Stimulated activated CD8-positive, alpha-beta memory T cell treated with anti-CD3 and anti-CD28 coated beads, Interleukin-7, amount 100 ng/mL, for 1 hour (primary cell): ENCODE measurements at regions not wholly inside any gene's neighbourhood (a gene's known extent, or its start where the extent isn't known, plus 50 kb on each side); places are given as distances from the start of the nearest gene placed in this dataset.
"Not testable (repeated sequence)": the region's sequence is repeated elsewhere in the genome, so short reads cannot be mapped to it uniquely, and the experiment has no call there.

Source experiments
- DNase-seq, 2 donors: peaks; one replicate each; pipeline ENCODE4 v3.0.0-alpha.2; 2020; ENCODE audit warnings: low read depth in 2 of 2

DNA sequence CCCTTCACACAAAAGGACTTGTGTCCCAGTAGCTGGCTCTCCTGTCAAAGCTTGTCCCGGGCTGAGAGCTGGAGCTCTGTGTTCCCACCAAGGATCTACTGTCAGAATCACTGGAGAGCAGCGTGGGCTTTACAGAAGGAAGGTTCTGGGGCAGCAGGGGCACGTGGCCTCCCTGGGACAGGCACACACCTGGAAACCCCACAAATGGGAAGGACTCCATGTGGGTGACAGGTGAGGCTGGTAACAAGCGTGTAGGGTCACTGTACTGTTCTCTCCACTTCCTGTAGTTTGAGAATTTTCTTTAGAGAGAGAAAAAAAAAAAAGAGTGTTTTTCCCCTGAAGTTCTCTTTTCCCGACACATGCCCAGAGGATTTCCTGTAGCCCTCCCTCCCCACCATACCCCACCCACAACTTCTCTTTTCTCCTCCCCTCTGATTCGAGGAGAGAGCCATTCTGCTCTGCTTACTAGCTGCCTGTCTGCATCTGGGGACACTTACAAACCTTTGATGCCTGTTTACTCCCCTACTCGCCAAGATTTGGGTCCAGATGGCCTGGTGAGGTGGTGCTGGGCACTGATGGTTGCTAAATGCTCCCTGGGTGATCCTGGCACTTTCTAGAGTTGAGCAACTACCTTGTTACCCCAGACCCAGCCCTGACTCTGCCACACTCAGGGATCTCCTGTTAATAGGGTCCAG, 84.1 kb upstream of the SIRPA start:
- DNase-seq: no peak

DNA sequence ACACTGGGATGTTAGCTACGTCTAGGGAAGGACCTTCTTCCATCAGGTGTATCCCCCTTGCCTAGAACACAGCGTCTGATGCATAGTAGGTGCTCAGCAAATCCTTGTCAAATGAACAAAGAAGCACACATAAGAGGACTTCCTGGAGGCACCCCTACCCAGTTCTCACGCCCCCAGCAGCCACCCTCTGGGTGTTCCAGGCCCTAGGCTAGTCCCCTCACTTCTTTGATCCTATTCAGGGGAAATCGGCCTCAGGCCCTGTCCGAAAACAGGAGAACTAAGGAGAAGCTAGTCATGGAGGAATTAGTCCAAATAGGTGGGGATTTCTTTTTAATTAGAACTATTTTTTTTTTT, 84.7 kb upstream of the SIRPA start:
- DNase-seq: no peak

DNA sequence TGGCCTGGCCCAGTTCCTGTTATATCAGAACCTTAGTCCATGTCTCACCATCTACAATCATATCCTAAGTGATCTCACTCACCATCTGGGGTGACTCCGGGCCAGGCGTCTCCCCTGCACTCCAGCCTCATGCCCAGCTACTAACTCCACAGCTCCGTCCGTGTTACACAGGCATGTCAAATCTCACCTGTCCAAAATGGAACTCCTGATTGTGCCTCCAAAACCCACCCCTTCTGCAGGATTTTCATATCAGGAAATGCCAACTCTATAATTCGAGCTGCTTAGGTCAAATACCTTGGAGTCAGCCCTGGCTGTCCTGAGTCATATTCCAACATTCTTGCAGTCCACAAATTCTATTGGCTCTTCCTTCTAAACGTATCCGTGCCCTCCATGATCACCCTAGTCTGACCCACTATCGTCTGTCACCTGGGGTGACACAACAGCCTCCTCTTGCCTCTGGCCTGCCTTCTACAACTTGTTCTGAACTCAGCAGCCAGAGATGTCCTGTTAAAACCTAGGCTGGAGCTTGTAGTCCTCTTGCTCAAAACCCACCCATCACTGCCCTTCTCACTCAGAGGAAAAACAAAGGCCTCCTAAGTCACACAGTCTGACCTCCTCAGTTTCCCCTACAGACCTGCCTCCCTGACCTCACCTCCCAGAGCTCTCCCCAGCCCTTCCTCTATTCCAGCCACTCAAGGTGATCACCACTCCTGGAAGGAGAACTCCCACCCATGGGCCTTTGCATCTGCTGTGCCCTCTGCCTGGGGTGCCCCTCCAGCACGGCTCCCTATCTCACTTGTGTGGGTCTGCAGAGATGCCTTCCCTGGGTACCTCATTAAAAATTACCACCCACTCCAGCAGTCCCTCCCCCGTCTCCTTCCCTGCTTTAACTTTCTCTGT, 85.3 kb upstream of the SIRPA start:
- DNase-seq: no peak

- DNase-seq: no peak
These were observed 86.1 kb upstream of the SIRPA start for GRCh38 chr20:1809131-1809572.

DNA sequence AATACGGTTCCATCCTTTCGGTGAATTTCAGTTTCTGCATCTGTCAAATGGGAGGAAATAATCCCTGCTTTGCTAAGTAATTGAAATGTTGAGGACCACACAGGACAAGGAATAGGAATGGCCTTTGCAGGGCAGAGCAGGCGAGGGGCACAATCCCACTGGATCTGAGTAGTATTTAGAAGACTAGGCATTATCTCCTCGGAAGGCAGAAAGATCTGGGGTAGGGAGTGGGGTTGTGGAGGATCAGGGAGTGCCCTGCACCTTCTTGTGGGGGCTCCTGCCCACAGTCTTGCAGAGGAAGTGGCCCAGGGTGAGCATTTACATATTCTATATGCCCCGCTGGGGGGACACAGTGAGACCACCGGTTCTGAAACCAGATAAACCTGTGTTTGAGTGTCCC, 87.1 kb upstream of the SIRPA start:
- no peak for DNase-seq

DNA sequence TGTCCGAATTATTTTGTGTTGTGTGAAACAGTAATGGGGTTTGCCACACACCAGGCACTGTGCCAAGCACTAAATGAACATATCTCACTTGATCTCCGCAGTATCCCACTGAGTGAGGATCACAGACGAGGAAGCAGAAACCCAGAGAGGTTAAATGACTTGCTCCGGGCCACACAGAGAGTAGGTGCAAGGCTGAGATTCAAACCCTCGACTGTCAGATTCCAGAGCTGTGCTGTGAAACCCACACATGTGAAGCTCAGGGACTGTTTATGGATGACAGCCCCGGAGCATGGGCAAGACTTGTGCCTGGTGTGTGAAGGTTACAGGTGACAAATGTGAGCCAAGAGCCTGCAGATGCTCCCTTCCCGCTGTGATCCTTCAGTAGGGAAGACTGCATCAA, 87.8 kb upstream of the SIRPA start:
- no peak for DNase-seq

- no peak for DNase-seq
These were observed 88.8 kb upstream of the SIRPA start for GRCh38 chr20:1806456-1806855.

DNA sequence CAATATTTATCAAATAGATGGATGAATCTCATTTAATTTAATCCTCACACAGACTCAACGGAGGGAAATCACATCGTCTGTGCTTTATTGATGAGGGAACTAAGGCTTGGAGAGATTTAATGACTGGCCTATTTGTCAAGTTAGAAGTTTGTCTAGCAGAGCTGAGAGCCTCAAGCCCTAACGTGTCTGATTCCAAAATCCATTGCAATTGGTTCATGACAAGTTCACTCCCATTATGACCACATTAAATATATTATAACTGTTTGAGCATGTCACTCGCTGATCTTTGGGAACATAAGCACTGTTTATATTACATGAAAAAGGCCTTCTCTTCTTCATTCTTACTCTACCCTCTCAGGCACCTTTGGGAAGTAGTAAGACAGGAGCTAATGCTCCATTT, 89.4 kb upstream of the SIRPA start:
- no peak for DNase-seq

- no peak for DNase-seq
These were observed 90.0 kb upstream of the SIRPA start for GRCh38 chr20:1805161-1805581.

DNA sequence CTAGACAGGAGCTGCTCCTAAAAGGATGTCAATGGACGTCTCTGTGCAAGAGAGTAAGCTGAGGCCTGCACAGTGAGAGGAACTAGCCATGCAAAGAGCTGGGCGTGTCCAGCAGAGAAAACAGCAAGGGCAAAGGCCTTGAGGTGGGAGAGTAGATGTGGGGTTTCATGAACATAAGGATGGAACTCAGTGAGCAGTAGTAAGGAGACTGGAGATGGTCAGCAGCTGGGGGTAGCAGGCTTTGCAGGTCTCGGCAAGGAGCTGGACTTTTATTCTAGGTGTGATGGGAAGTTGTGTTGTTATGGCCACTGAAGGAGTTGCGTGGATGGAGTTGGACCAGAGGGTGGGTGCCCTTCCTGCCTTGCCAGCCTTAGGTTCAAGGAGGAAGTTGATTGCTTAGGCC, 90.7 kb upstream of the SIRPA start:
- DNase-seq: no peak

DNA sequence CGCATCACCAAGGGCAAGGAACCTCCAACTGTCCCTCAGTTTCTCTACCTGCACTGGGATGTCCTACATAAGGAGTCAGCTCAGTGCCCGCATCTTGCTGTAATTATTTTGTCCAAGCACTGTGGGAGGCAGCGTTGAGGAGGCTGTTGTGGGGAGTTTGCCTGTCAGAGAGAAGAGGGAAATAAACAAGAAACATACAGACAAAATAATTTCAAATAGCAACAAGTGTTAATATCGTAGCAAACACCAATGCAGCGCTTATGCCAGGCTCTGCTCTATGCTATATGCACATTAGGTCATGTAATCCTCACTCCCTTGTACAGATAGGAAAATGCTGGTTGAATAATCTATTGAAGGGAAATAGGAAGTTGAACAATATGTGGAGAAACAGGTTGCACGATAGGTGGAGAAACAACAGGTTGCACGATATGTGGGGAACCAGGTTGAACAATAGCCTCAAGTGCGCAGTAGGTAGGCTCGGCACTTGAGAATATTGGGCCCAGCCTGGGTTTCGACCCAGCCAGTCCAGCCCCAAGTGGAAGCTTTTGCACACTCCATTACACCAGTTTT, 91.2 kb upstream of the SIRPA start:
- DNase-seq: no peak

DNA sequence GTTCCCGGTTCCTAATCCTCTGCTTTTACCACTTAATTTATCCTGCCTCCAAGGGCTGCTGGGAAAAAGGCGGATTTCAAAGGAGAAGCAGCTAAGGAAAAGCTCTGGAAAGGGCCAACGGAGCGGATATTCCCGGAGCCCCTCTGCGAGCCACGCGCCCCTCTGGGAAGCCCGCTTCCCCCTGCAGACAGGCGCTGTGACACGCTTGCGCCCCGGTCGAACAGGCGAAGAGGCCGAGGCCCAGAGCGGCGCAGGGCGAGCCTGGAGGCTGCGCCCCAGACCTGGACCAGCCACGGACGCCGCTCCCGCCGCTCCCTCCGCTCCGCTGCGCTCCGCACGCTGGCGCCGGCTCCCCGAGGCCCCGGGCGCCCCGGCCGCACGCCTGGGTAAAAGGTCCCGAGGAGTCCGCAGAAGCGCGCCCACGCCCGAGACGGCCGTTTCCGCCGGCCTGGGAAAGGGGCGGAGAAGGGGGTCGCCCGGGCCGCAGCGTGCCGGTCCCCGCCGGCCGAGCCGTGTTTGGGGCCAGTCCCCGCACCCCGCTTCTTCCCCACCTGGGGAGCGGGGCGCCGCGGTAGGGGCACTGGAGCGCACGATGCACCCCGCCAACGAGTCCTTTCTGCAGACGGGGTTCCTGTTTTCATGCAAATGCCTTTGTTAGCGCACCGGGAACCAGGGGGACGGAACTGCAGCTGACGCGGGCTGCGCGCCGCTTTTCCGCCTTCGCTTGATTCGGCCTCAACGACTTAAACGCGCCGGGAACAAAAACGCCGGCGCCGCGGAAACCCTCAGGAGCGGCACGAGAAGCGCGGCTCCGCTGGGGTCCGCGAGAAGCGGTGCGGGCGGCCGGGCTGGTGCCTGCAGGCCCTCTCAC, 91.9 kb upstream of the SIRPA start:
- DNase-seq: no peak

DNA sequence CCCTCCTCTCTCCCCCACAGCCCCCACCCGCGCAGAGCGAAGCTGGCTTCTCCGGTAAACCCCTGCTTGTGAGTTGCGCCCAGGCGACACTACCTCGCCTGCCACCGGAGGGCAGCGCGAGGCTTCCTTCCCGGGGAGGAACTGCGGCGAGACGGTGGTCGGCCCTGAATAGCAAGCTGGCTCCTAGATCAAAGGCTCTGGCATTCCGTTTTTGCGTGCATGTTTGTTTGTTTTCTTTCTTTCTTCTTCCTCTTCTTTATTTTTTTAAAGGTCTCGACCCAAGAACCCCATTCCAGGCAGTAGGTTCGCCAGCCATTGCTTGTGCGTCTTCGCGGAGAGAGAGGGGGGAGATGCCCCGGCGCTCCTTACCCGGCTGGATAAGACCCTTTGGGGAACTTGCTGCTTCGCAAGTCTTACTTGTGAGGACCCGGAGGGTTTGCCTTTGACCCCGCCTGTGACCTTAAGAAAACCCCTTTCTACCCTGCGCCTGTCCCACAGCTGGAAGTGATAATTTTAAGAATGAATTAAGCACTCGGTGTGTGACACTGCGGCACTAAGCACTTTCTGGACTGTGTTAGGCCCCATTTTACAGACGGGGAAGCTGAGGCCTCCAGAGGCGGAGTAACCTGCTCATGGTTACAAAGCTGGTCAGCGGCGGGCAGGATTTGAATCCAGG, 92.7 kb upstream of the SIRPA start:
- DNase-seq: no peak

GRCh38 chr20:1801929-1802306, 93.3 kb upstream of the SIRPA start:
- DNase-seq: no peak

DNA sequence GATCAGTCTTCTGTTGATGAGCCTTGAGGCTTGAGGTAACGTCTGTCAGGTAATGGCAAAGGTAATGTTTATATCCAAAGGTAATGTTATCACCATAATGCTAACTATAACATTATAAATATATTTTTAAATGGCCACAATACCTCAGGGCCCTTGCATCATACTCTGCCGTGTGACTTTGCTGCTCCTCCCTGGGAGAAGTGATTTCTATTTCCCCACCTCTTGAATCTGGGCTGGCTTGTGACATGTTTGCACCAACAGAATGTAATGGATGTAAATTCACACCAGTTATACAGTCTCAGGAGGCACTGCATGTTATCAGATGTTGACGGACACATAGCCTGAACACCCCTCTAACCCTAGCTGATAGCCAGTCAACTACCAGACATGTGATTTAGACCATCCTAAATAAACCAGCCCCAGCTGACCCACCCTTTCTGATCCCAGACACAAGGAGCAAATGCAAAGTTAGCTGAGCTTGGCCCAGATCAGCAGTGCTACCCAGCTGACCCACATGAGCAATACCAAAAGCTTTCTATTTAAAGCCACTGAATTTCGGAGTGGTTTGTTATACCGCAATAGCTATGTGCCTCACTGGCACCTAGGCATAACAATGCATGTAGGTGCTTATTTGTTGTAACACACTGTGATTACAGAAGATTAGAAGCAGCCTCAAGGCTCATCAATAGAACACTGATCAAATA, 93.8 kb upstream of the SIRPA start:
- DNase-seq: no peak

DNA sequence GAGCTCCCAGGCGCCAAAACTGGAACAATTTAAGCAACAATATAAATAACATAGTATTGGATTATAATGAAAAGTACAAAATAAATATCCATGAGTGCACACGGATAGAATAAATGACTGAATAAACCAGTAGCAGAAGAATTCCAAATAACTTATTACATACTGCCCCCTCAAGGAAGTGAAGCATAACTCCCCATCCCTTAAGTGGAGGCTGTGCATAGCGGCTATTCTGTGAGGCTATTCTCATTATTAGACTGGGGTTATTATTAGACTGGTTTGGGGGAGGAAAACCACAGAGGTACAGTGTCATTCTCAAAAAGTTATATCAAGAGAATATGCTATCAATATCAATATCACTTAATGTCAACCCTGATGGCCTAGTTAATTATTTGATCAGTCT, 94.4 kb upstream of the SIRPA start:
- no peak for DNase-seq

DNA sequence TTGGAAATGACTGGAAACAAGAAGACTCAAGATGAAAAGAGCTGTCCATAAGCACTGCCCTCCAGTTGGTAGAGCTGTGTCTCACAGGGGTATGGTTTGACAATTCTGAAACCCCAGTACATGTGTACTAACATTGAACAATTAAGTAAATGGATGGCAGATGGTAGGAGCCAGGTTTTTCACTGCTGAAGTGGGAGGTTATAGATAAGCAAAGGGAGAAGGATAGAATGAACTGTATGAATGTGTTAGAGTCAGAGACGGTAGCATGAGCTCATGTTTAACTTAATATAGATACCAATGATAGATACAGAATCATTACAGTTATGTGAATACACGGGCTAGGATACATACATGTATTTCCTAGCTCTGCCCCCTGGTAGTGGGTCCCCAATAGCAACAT, 95.0 kb upstream of the SIRPA start:
- DNase-seq: no peak

GRCh38 chr20:1799746-1800145, 95.5 kb upstream of the SIRPA start:
- not testable (repeated sequence) for DNase-seq

GRCh38 chr20:1798982-1799381, 96.2 kb upstream of the SIRPA start:
- DNase-seq: no peak

- no peak for DNase-seq
These were observed 101.4 kb upstream of the SIRPA start for GRCh38 chr20:1793821-1794220.

DNA sequence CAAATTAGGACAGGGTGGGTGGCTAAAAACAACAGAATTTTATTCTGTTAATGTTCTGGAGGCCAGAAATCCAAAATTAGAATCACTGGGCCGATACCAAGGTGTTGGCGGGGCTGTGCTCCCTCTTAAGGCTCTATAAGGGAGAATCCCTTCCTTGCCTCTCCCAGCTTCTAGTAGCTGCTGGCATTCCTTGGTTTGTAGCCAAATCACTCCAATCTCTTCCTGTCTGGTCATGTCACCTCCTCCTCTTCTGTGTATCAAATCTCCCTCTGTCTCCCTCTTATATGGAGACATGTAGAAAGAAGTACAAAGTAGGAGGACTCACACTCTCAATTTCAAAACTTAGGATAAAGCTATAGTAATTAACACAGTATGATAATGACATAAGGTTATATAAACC, 102.9 kb upstream of the SIRPA start:
- no peak for DNase-seq
